ENCODE measurements at regions not wholly inside any gene's neighbourhood (a gene's known extent, or its start where the extent isn't known, plus 50 kb on each side); places are given as distances from the start of the nearest gene placed in this dataset.

DNA sequence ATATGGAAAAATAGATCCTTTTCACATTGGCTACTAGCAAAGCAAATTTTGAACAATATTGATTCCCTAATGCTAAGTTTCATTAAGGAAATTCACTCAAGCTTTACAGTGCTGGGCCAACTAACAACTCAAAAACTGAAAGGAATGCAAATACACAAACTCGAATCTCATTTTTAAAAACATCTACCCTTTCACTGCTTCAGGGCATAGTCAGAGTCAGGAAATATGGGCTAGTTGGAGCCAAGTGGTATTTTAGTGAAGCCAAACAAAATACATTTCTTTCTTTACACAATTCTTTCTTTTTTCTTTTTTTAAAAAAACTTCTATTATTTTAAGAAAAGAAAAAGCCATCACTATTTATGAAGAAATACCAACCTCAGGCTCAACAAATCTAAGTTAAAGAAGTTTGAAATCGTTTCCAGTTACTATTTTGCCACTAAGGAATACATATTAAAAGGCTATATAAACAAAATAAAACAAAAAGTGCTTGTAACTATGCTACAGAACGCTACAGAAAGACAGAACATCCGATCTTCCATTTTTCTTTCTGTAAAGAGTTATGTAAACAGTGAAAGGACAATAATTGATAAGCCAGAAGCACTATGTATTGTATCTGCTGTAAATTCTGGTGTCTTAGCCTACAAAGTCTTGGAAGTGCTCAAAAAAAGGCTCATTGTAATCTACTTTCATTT, 113.6 kb upstream of the STK17B start:
- Histone ChIP-seq H4K20me1 (ENCODE audit: insufficient read depth, low read length) (no peaks in the 10 kb centered on the region), H3K9me3 (ENCODE audit: insufficient read depth, low read length) (no peaks in the 10 kb centered on the region), H3K27ac (ENCODE audit: low read length) (no peak overlapping the region), H3K36me3 (replicated peaks; ENCODE audit: low read depth, low read length) (no peaks in the 10 kb centered on the region), H3K9ac (ENCODE audit: low read length) (no peak overlapping the region), H3K4me3 (ENCODE audit: low read length) (no peak overlapping the region), H3K79me2 (ENCODE audit: low read length) (no peaks in the 10 kb centered on the region), H3K4me2 (ENCODE audit: low read length) (peak overlapping the region; percentile 3; the same call in 1 of the 2 replicates), H3K27me3 (ENCODE audit: low read depth, low read length) (no peaks in the 10 kb centered on the region), H3K4me1 (ENCODE audit: low read length) (peaks cover 28% of the 10 kb centered on the region), H2AFZ (ENCODE audit: low read depth, low read length) (no peak overlapping the region)
- TF ChIP-seq, protein P1, sequence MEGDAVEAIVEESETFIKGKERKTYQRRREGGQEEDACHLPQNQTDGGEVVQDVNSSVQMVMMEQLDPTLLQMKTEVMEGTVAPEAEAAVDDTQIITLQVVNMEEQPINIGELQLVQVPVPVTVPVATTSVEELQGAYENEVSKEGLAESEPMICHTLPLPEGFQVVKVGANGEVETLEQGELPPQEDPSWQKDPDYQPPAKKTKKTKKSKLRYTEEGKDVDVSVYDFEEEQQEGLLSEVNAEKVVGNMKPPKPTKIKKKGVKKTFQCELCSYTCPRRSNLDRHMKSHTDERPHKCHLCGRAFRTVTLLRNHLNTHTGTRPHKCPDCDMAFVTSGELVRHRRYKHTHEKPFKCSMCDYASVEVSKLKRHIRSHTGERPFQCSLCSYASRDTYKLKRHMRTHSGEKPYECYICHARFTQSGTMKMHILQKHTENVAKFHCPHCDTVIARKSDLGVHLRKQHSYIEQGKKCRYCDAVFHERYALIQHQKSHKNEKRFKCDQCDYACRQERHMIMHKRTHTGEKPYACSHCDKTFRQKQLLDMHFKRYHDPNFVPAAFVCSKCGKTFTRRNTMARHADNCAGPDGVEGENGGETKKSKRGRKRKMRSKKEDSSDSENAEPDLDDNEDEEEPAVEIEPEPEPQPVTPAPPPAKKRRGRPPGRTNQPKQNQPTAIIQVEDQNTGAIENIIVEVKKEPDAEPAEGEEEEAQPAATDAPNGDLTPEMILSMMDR (IDR thresholded peaks at IDR 0.05; ENCODE audit: low read depth, low read length): no peak
- TF ChIP-seq EZH2phosphoT487 (IDR thresholded peaks at IDR 0.05; ENCODE audit: low read depth): no peak

DNA sequence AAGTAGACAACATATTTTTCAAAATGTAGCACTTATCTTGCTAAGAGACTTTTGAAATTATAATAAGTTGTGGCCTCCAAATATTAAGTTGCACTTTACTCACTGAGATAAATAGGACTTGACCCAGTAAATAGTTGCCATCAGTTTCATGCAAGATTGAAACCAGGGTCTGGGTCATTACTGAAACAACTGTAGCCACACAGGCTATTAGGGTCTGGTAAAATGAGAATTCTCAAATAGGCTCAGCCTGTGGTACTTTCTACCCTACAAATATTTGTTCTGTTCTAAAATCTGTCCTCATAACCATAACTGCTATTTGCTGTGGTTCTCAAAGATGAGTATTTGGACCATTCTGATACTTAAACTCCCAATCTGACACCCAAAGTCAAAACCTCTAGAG, 115.4 kb upstream of the STK17B start:
- Histone ChIP-seq H4K20me1 (ENCODE audit: insufficient read depth, low read length) (no peaks in the 10 kb centered on the region), H3K9me3 (ENCODE audit: insufficient read depth, low read length) (no peaks in the 10 kb centered on the region), H3K79me2 (ENCODE audit: low read length) (no peaks in the 10 kb centered on the region), H3K27ac (ENCODE audit: low read length) (no peak overlapping the region), H3K4me1 (ENCODE audit: low read length) (peaks cover 39% of the 10 kb centered on the region), H3K27me3 (ENCODE audit: low read depth, low read length) (no peaks in the 10 kb centered on the region), H3K4me3 (ENCODE audit: low read length) (no peak overlapping the region), H3K36me3 (replicated peaks; ENCODE audit: low read depth, low read length) (no peaks in the 10 kb centered on the region), H3K9ac (ENCODE audit: low read length) (no peak overlapping the region), H3K4me2 (ENCODE audit: low read length) (no peak overlapping the region), H2AFZ (ENCODE audit: low read depth, low read length) (no peak overlapping the region)
- TF ChIP-seq, protein P1 (IDR thresholded peaks at IDR 0.05; ENCODE audit: low read depth, low read length): no peak
- no peak for TF ChIP-seq EZH2phosphoT487 (IDR thresholded peaks at IDR 0.05; ENCODE audit: low read depth)

DNA sequence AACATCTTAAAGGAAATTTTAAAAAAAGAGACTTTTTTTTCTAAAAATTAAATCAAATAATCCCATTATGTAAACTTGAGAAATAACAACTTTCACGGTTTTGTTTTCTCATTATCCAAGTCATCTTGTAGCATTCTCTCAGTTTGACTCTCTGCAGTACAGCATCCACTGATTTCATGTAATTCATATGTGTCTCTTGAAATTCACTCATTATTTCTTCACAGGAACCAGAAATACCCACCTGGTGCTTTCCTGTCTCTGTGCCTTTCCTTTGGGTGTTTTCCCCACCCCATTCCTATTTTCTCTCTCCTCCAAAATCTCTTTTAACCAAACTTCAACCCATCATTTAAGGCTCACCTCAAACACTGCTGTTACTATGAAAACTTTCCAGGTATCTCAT, 116.1 kb upstream of the STK17B start:
- Histone ChIP-seq H3K36me3 (replicated peaks; ENCODE audit: low read depth, low read length) (no peaks in the 10 kb centered on the region), H3K27ac (ENCODE audit: low read length) (no peak overlapping the region), H3K4me1 (ENCODE audit: low read length) (peaks cover 46% of the 10 kb centered on the region)

DNA sequence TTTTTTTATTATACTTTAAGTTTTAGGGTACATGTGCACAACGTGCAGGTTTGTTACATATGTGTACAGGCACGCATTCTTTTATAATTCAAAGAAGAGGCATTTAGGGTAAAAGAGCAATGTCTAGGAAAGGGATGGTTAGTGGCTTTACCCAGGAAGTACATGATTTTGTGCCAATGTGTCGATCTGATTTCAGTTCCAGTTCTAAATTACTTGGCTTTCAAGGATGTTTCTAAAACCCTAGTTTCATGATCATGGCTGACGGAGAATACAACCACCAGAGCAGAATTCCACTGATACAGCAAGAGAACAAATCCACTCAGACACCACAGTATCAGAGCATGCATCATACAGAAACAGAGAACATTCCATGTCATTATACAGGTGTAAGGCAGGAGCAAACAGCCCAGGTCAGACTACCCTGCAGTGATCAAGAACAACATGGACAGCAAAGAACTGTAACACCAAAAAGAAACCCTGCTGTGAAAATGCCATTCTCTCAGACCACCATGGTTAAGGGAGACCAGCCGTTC, 116.7 kb upstream of the STK17B start:
- Histone ChIP-seq H3K4me3 (ENCODE audit: low read length) (no peak overlapping the region), H3K9me3 (ENCODE audit: insufficient read depth, low read length) (no peaks in the 10 kb centered on the region), H3K4me2 (ENCODE audit: low read length) (peak overlapping the region; percentile 32), H3K27ac (ENCODE audit: low read length) (no peak overlapping the region), H3K4me1 (ENCODE audit: low read length) (peaks cover 48% of the 10 kb centered on the region), H3K36me3 (replicated peaks; ENCODE audit: low read depth, low read length) (no peaks in the 10 kb centered on the region), H3K79me2 (ENCODE audit: low read length) (no peaks in the 10 kb centered on the region), H2AFZ (ENCODE audit: low read depth, low read length) (no peak overlapping the region), H4K20me1 (ENCODE audit: insufficient read depth, low read length) (no peaks in the 10 kb centered on the region), H3K27me3 (ENCODE audit: low read depth, low read length) (no peaks in the 10 kb centered on the region), H3K9ac (ENCODE audit: low read length) (no peak overlapping the region)
- no peak for TF ChIP-seq EZH2phosphoT487 (IDR thresholded peaks at IDR 0.05; ENCODE audit: low read depth)
- TF ChIP-seq, protein P1 (IDR thresholded peaks at IDR 0.05; ENCODE audit: low read depth, low read length): no peak

More for the DNA sequence above, 116.1 kb upstream of the STK17B start:
- Histone ChIP-seq H3K4me2 (ENCODE audit: low read length) (no peak overlapping the region), H3K9ac (ENCODE audit: low read length) (no peak overlapping the region), H3K4me3 (ENCODE audit: low read length) (no peak overlapping the region), H3K27me3 (ENCODE audit: low read depth, low read length) (no peaks in the 10 kb centered on the region), H4K20me1 (ENCODE audit: insufficient read depth, low read length) (no peaks in the 10 kb centered on the region), H3K79me2 (ENCODE audit: low read length) (no peaks in the 10 kb centered on the region), H2AFZ (ENCODE audit: low read depth, low read length) (no peak overlapping the region), H3K9me3 (ENCODE audit: insufficient read depth, low read length) (no peaks in the 10 kb centered on the region)
- no peak for TF ChIP-seq EZH2phosphoT487 (IDR thresholded peaks at IDR 0.05; ENCODE audit: low read depth)
- TF ChIP-seq, protein P1 (IDR thresholded peaks at IDR 0.05; ENCODE audit: low read depth, low read length): no peak

Data from OCI-LY3 (cell line).